ENCODE measurements at regions not wholly inside any gene's neighbourhood (a gene's known extent, or its start where the extent isn't known, plus 50 kb on each side); places are given as distances from the start of the nearest gene placed in this dataset.

GRCh38 chr2:215787025-215787424 lies 226.3 kb downstream of the MREG start:
- TF ChIP-seq MXI1 (IDR thresholded peaks at IDR 0.05; ENCODE audit: low read depth, low read length) (no peak), EZH2phosphoT487 (IDR thresholded peaks at IDR 0.05; ENCODE audit: borderline replicate concordance, low read depth) (no peak), REST (IDR thresholded peaks at IDR 0.05; ENCODE audit: low read depth, low read length) (no peak), CTCF (IDR thresholded peaks at IDR 0.05) (no peak), MAX (IDR thresholded peaks at IDR 0.05; ENCODE audit: low read depth) (no peak), USF2 (IDR thresholded peaks at IDR 0.05; ENCODE audit: borderline replicate concordance, low read depth, low read length) (no peak), EP300 (IDR thresholded peaks at IDR 0.05; ENCODE audit: borderline replicate concordance in 1 of 2, low read depth in 1 of 2, low read length in 1 of 2) (no peak), POLR2AphosphoS5 (IDR thresholded peaks at IDR 0.05; ENCODE audit: low read depth, low read length) (no peak), FOSL2 (IDR thresholded peaks at IDR 0.05; ENCODE audit: borderline replicate concordance, low read depth) (no peak)

Measured in SK-N-SH (cell line).